HUES48 (cell line): ENCODE measurements at regions not wholly inside any gene's neighbourhood (a gene's known extent, or its start where the extent isn't known, plus 50 kb on each side); places are given as distances from the start of the nearest gene placed in this dataset.
"Not testable (repeated sequence)": the region's sequence is repeated elsewhere in the genome, so short reads cannot be mapped to it uniquely, and the experiment has no call there.

Experiments
- H3K27ac ChIP-seq: one replicate; pipeline ENCODE4 v1.7.0; 2013; ENCODE audit warnings: low read depth, low read length, inconsistent platforms
- H3K27me3 ChIP-seq: 2 replicates; pipeline ENCODE4 v1.6.1; 2013; ENCODE audit warnings: mild to moderate bottlenecking, low read length; ENCODE audit not compliant: control insufficient read depth, insufficient read depth
- H3K36me3 ChIP-seq: 2 replicates; pipeline ENCODE4 v1.6.1; 2013; ENCODE audit warnings: low read length; ENCODE audit not compliant: control insufficient read depth, insufficient read depth
- H3K4me1 ChIP-seq: 2 replicates; pipeline ENCODE4 v1.6.1; 2013; ENCODE audit warnings: mild to moderate bottlenecking, low read length; ENCODE audit not compliant: control insufficient read depth, insufficient read depth
- H3K4me3 ChIP-seq: 2 replicates; pipeline ENCODE4 v1.5.1; 2013; ENCODE audit warnings: mild to moderate bottlenecking, low read depth, low read length
- H3K9ac ChIP-seq: 2 replicates; pipeline ENCODE4 v1.6.1; 2013; ENCODE audit warnings: mild to moderate bottlenecking, low read depth, low read length, moderate library complexity
- H3K9me3 ChIP-seq: 2 replicates; pipeline ENCODE4 v1.6.1; 2013; ENCODE audit warnings: low read length; ENCODE audit not compliant: control insufficient read depth, insufficient read depth

- no peak overlapping the region for H3K27ac ChIP-seq
- no peak overlapping the region for H3K9ac ChIP-seq
- no peak overlapping the region for H3K4me3 ChIP-seq
- H3K4me1 ChIP-seq = no peaks in the 10 kb centered on the region
- H3K36me3 ChIP-seq = no peaks in the 10 kb centered on the region
- H3K27me3 ChIP-seq = no peaks in the 10 kb centered on the region
- H3K9me3 ChIP-seq = peaks cover 49% of the 10 kb centered on the region
Observed at GRCh38 chr12:56872366-56872765, 61.8 kb downstream of the SDR9C7 start.

- H3K36me3 ChIP-seq = no peaks in the 10 kb centered on the region
- no peak overlapping the region for H3K4me3 ChIP-seq
- no peaks in the 10 kb centered on the region for H3K27me3 ChIP-seq
- no peaks in the 10 kb centered on the region for H3K4me1 ChIP-seq
- peaks cover 81% of the 10 kb centered on the region for H3K9me3 ChIP-seq
- no peak overlapping the region for H3K9ac ChIP-seq
- H3K27ac ChIP-seq = no peak overlapping the region
Observed at GRCh38 chr12:56867216-56867615, 67.0 kb downstream of the SDR9C7 start.

- no peaks in the 10 kb centered on the region for H3K36me3 ChIP-seq
- no peak overlapping the region for H3K27ac ChIP-seq
- peaks cover 84% of the 10 kb centered on the region for H3K9me3 ChIP-seq
- H3K4me1 ChIP-seq = no peaks in the 10 kb centered on the region
- H3K27me3 ChIP-seq = no peaks in the 10 kb centered on the region
- no peak overlapping the region for H3K9ac ChIP-seq
- H3K4me3 ChIP-seq = no peak overlapping the region
Observed at GRCh38 chr12:56866493-56866892, 67.7 kb downstream of the SDR9C7 start.

GRCh38 chr12:56864318-56864717, 69.9 kb downstream of the SDR9C7 start:
- H3K36me3 ChIP-seq = no peaks in the 10 kb centered on the region
- H3K4me1 ChIP-seq = no peaks in the 10 kb centered on the region
- peaks cover 82% of the 10 kb centered on the region for H3K9me3 ChIP-seq
- H3K27me3 ChIP-seq = no peaks in the 10 kb centered on the region
- H3K27ac ChIP-seq = no peak overlapping the region
- H3K9ac ChIP-seq = no peak overlapping the region
- H3K4me3 ChIP-seq = no peak overlapping the region

GRCh38 chr12:56863789-56864188, 70.4 kb downstream of the SDR9C7 start:
- Histone ChIP-seq H3K27ac (no peak overlapping the region), H3K4me3 (no peak overlapping the region), H3K36me3 (no peaks in the 10 kb centered on the region), H3K27me3 (no peaks in the 10 kb centered on the region), H3K9ac (no peak overlapping the region), H3K9me3 (peaks cover 78% of the 10 kb centered on the region), H3K4me1 (no peaks in the 10 kb centered on the region)

- Histone ChIP-seq H3K27ac (no peak overlapping the region), H3K4me1 (no peaks in the 10 kb centered on the region), H3K27me3 (no peaks in the 10 kb centered on the region), H3K36me3 (no peaks in the 10 kb centered on the region), H3K9me3 (peaks cover 71% of the 10 kb centered on the region), H3K9ac (no peak overlapping the region), H3K4me3 (no peak overlapping the region)
Observed at GRCh38 chr12:56862264-56862663, 71.9 kb downstream of the SDR9C7 start.

- not testable (repeated sequence) for H3K36me3 ChIP-seq, H3K27ac ChIP-seq, H3K27me3 ChIP-seq, H3K9ac ChIP-seq, H3K4me1 ChIP-seq, H3K4me3 ChIP-seq
- peaks cover 37% of the 10 kb centered on the region for H3K9me3 ChIP-seq
Observed at GRCh38 chr12:56853392-56853978, 80.7 kb downstream of the SDR9C7 start.

GRCh38 chr12:56851462-56851861, 82.7 kb downstream of the SDR9C7 start:
- H3K27me3 ChIP-seq = no peaks in the 10 kb centered on the region
- H3K4me3 ChIP-seq = no peak overlapping the region
- no peak overlapping the region for H3K27ac ChIP-seq
- no peak overlapping the region for H3K9ac ChIP-seq
- H3K4me1 ChIP-seq = no peaks in the 10 kb centered on the region
- H3K9me3 ChIP-seq = peaks cover 23% of the 10 kb centered on the region
- H3K36me3 ChIP-seq = no peaks in the 10 kb centered on the region

GRCh38 chr12:56840922-56841321, 77.8 kb downstream of the HSD17B6 start:
- H3K9ac ChIP-seq = no peak overlapping the region
- H3K4me3 ChIP-seq = no peak overlapping the region
- H3K36me3 ChIP-seq = no peaks in the 10 kb centered on the region
- H3K4me1 ChIP-seq = no peaks in the 10 kb centered on the region
- no peaks in the 10 kb centered on the region for H3K27me3 ChIP-seq
- H3K27ac ChIP-seq = no peak overlapping the region
- H3K9me3 ChIP-seq = no peaks in the 10 kb centered on the region

- Histone ChIP-seq H3K36me3 (no peaks in the 10 kb centered on the region), H3K4me1 (no peaks in the 10 kb centered on the region), H3K4me3 (no peak overlapping the region), H3K9ac (no peak overlapping the region), H3K27me3 (no peaks in the 10 kb centered on the region), H3K9me3 (no peaks in the 10 kb centered on the region), H3K27ac (no peak overlapping the region)
Observed at GRCh38 chr12:56839915-56840325, 76.8 kb downstream of the HSD17B6 start.

- Histone ChIP-seq H3K27ac (no peak overlapping the region), H3K9me3 (no peaks in the 10 kb centered on the region), H3K27me3 (no peaks in the 10 kb centered on the region), H3K9ac (no peak overlapping the region), H3K4me1 (no peaks in the 10 kb centered on the region), H3K4me3 (no peak overlapping the region), H3K36me3 (no peaks in the 10 kb centered on the region)
Observed at GRCh38 chr12:56839489-56839848, 76.3 kb downstream of the HSD17B6 start.
